PC-3 (cell line): ENCODE measurements at regions not wholly inside any gene's neighbourhood (a gene's known extent, or its start where the extent isn't known, plus 50 kb on each side); places are given as distances from the start of the nearest gene placed in this dataset.

ENCODE experiments used
- ATAC-seq: fragments of 200-7000 bp; cut with Tn5 transposase; 2 replicates; pipeline ENCODE4 v1.9.1; 2020; ENCODE audit warnings: mild to moderate bottlenecking, moderate library complexity
- BruUV-seq: library from RNA; stranded (reverse); fragments of 400-500 nt; replicated peaks from 2 replicates; lab custom pipeline; 2021; lab: Mats Ljungman, UMichigan
- CTCF ChIA-PET: fragments of 300-600 bp; sonication (Branson Sonifier 250); formaldehyde crosslinking; loops from one replicate; lab custom pipeline; 2022; ENCODE audit warnings: antibody characterized with exemption; lab: Charles Lee
- POLR2A ChIA-PET: fragments of 300-600 bp; sonication (Branson Sonifier 250); formaldehyde crosslinking; loops from one replicate; lab custom pipeline; 2022; ENCODE audit warnings: antibody characterized with exemption; ENCODE audit not compliant: unreplicated experiment; lab: Charles Lee
- DNase-seq: peaks from one replicate; pipeline ENCODE4 v3.0.0-alpha.2; 2015
- H2AFZ ChIP-seq: fragments of 300-600 bp; sonication (generic); 2 replicates; pipeline ENCODE4 v1.6.0; 2016; ENCODE audit warnings: antibody characterized with exemption, low read length
- H3F3A ChIP-seq: fragments of 300-600 bp; sonication (generic); one replicate; pipeline ENCODE4 v1.6.0; 2017; ENCODE audit warnings: antibody characterized with exemption, low read length, control low read depth, mild to moderate bottlenecking; ENCODE audit not compliant: unreplicated experiment
- H3K27ac ChIP-seq: fragments of 300-600 bp; sonication (generic); 2 replicates; pipeline ENCODE4 v1.5.1; 2016; ENCODE audit warnings: mild to moderate bottlenecking, low read length
- H3K27me3 ChIP-seq: fragments of 300-600 bp; sonication (generic); 2 replicates; pipeline ENCODE4 v1.6.1; 2016; ENCODE audit warnings: low read length, mixed read lengths
- H3K36me3 ChIP-seq: fragments of 300-600 bp; sonication (generic); 2 replicates; pipeline ENCODE4 v1.6.1; 2016; ENCODE audit warnings: low read depth, mixed run types, low read length, mixed read lengths
- H3K4me1 ChIP-seq: fragments of 300-600 bp; sonication (generic); 2 replicates; pipeline ENCODE4 v1.5.1; 2016; ENCODE audit warnings: low read length; ENCODE audit not compliant: insufficient read depth
- H3K4me2 ChIP-seq: fragments of 300-600 bp; sonication (generic); 2 replicates; pipeline ENCODE4 v1.6.0; 2016; ENCODE audit warnings: low read length
- H3K4me3 ChIP-seq: fragments of 300-600 bp; sonication (generic); 2 replicates; pipeline ENCODE4 v1.5.1; 2016; ENCODE audit warnings: mild to moderate bottlenecking, low read length, mixed read lengths
- H3K79me2 ChIP-seq: fragments of 300-600 bp; sonication (generic); 2 replicates; pipeline ENCODE4 v1.6.1; 2017; ENCODE audit warnings: low read length, mixed read lengths
- H3K9ac ChIP-seq: fragments of 300-600 bp; sonication (generic); 2 replicates; pipeline ENCODE4 v1.6.0; 2016; ENCODE audit warnings: mild to moderate bottlenecking, low read length
- H3K9me2 ChIP-seq: fragments of 300-600 bp; sonication (generic); replicated peaks from 2 replicates; pipeline ENCODE4 v1.6.1; 2016; ENCODE audit warnings: mixed run types, low read length, mixed read lengths
- H3K9me3 ChIP-seq: fragments of 300-600 bp; sonication (generic); 2 replicates; pipeline ENCODE4 v1.6.1; 2016; ENCODE audit warnings: low read length, mixed read lengths
- H4K20me1 ChIP-seq: fragments of 300-600 bp; sonication (generic); 2 replicates; pipeline ENCODE4 v1.6.1; 2016; ENCODE audit warnings: low read length, mixed read lengths
- CTCF ChIP-seq: fragments of 300-600 bp; sonication (generic); conservative IDR thresholded peaks from 2 replicates; pipeline ENCODE4 v1.5.1; 2017; ENCODE audit warnings: antibody characterized with exemption, low read depth, mild to moderate bottlenecking, low read length
- EZH2 ChIP-seq: fragments of 300-600 bp; sonication (generic); IDR thresholded peaks from one replicate; pipeline ENCODE4 v1.6.1; 2017; ENCODE audit warnings: antibody characterized with exemption, mild to moderate bottlenecking, low read length; ENCODE audit not compliant: unreplicated experiment
- EZH2phosphoT487 ChIP-seq: fragments of 300-600 bp; sonication (generic); IDR thresholded peaks from 2 replicates; pipeline ENCODE4 v1.6.1; 2018; ENCODE audit warnings: mild to moderate bottlenecking, antibody characterized with exemption, low read length, borderline replicate concordance
- intact Hi-C: fragments of 100-400 bp; cut with micrococcal nuclease; formaldehyde crosslinking; loops from 2 replicates; pipeline ENCODE4 v1.9.0; 2023

DNA sequence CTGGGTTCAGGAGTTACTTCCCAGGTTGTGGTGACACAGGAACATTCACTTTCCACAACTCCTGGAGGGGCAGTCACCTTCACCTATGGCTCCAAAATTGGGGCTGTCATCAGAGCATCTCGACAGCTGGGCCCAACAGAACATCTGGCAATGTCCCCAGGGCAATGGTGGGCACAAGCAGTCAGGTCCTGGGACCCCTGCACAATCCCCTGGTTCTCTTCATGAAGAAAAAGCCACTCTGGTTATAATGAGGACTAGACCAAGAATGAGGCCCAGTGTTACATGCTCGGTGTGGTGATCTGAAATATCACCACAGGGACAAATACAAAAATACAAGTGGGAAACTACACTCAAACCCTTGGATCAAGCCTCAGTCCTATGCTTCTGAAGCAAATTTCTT is 89.0 kb upstream of the VPREB1 start:
- ChIA-PET CTCF (no interaction called here), POLR2A (no interaction called here)
- Histone ChIP-seq H3K36me3 (no peaks in the 10 kb centered on the region), H3K27ac (no peak overlapping the region), H3K27me3 (peaks cover 24% of the 10 kb centered on the region), H4K20me1 (no peaks in the 10 kb centered on the region), H3K9me3 (no peaks in the 10 kb centered on the region), H3K79me2 (no peaks in the 10 kb centered on the region), H3F3A (no peaks in the 10 kb centered on the region), H3K4me2 (no peak overlapping the region), H3K4me1 (no peaks in the 10 kb centered on the region), H2AFZ (no peak overlapping the region), H3K9me2 (no peaks in the 10 kb centered on the region), H3K9ac (no peak overlapping the region), H3K4me3 (no peak overlapping the region)
- DNase-seq = no peak
- TF ChIP-seq EZH2phosphoT487 (no peak), EZH2 (no peak), CTCF (no peak)
- no peak for ATAC-seq
- intact Hi-C loops = no loop called here
- no TSS peak for BruUV-seq

DNA sequence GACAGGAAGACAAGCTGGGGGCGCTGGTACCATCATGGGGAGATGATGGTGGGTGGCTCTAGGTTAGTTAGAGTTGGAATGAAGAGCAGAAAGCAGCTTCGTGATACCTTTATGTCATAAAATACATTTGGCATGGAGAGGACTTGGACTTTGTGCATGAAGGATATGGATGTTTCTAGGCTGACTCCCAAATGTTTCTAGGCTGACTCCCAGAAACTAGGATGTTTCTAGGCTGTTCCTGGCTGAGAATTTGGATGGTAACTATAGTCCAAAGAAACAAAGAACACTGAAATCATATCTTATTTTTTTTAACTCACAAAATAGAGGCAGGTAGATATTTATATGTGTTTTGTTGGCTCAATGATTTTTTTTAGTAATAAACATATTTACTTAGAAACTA is 89.4 kb upstream of the VPREB1 start:
- POLR2A ChIA-PET = no interaction called here
- no peak for ATAC-seq
- BruUV-seq = no TSS peak

GRCh38 chr22:22154040-22154439 is 90.5 kb upstream of the VPREB1 start:
- ATAC-seq (no peak), DNase-seq (no peak)
- no peak overlapping the region for H2AFZ ChIP-seq
- H3K9ac ChIP-seq = no peak overlapping the region
- no peaks in the 10 kb centered on the region for H3K36me3 ChIP-seq
- H3K79me2 ChIP-seq = no peaks in the 10 kb centered on the region
- H3K9me3 ChIP-seq = no peaks in the 10 kb centered on the region
- no peak overlapping the region for H3K27ac ChIP-seq
- POLR2A ChIA-PET = no interaction called here
- BruUV-seq = no TSS peak
- H3K9me2 ChIP-seq = no peaks in the 10 kb centered on the region
- CTCF ChIA-PET = no interaction called here
- no peaks in the 10 kb centered on the region for H4K20me1 ChIP-seq
- H3F3A ChIP-seq = no peaks in the 10 kb centered on the region
- H3K27me3 ChIP-seq = peaks cover 40% of the 10 kb centered on the region
- no peak overlapping the region for H3K4me2 ChIP-seq
- no peak overlapping the region for H3K4me3 ChIP-seq
- intact Hi-C loops = no loop called here
- no peaks in the 10 kb centered on the region for H3K4me1 ChIP-seq
- no peak for TF ChIP-seq CTCF
- TF ChIP-seq EZH2 = no peak
- TF ChIP-seq EZH2phosphoT487 = no peak

More for the DNA sequence above, 89.4 kb upstream of the VPREB1 start:
- TF ChIP-seq CTCF = no peak
- TF ChIP-seq EZH2phosphoT487 = no peak
- TF ChIP-seq EZH2 = no peak
- DNase-seq = no peak
- Histone ChIP-seq H3K27ac (no peak overlapping the region), H3K79me2 (no peaks in the 10 kb centered on the region), H3K9ac (no peak overlapping the region), H3K9me3 (no peaks in the 10 kb centered on the region), H3K27me3 (peaks cover 29% of the 10 kb centered on the region), H3F3A (no peaks in the 10 kb centered on the region), H2AFZ (no peak overlapping the region), H3K4me3 (no peak overlapping the region), H3K4me1 (no peaks in the 10 kb centered on the region), H3K4me2 (no peak overlapping the region), H3K9me2 (no peaks in the 10 kb centered on the region), H3K36me3 (no peaks in the 10 kb centered on the region), H4K20me1 (no peaks in the 10 kb centered on the region)
- intact Hi-C loops = no loop called here
- CTCF ChIA-PET = no interaction called here
